ENCODE measurements at regions not wholly inside any gene's neighbourhood (a gene's known extent, or its start where the extent isn't known, plus 50 kb on each side); places are given as distances from the start of the nearest gene placed in this dataset.
"Not testable (repeated sequence)": the region's sequence is repeated elsewhere in the genome, so short reads cannot be mapped to it uniquely, and the experiment has no call there.

- DNase-seq (ENCODE audit: insufficient read length, low spot score) (peak; percentile 20), FAIRE-seq (peak; percentile 26)
Measured at GRCh38 chr6:15936503-15936902, 192.4 kb upstream of the MYLIP start.

- DNase-seq (ENCODE audit: insufficient read length, low spot score) (no peak), FAIRE-seq (no peak)
Measured at GRCh38 chr6:15935661-15936060, 193.2 kb upstream of the MYLIP start.

- not testable (repeated sequence) for FAIRE-seq; DNase-seq (ENCODE audit: insufficient read length, low spot score)
Measured at GRCh38 chr6:15931697-15932096, 197.2 kb upstream of the MYLIP start.

- FAIRE-seq: no peak
Measured at GRCh38 chr6:15930207-15930606, 198.7 kb upstream of the MYLIP start.

GRCh38 chr6:15929685-15930084 lies 199.2 kb upstream of the MYLIP start:
- FAIRE-seq (no peak), DNase-seq (ENCODE audit: insufficient read length, low spot score) (no peak)

More at GRCh38 chr6:15930207-15930606, 198.7 kb upstream of the MYLIP start:
- no peak for DNase-seq (ENCODE audit: insufficient read length, low spot score)

- no peak for FAIRE-seq
- no peak for DNase-seq (ENCODE audit: insufficient read length, low spot score)
Measured at GRCh38 chr6:15927531-15928225, 201.2 kb upstream of the MYLIP start.

- DNase-seq (ENCODE audit: insufficient read length, low spot score) (no peak), FAIRE-seq (no peak)
Measured at GRCh38 chr6:15926256-15926655, 202.6 kb upstream of the MYLIP start.

- FAIRE-seq (no peak), DNase-seq (ENCODE audit: insufficient read length, low spot score) (no peak)
Measured at GRCh38 chr6:15924893-15925292, 204.0 kb upstream of the MYLIP start.

- no peak for DNase-seq (ENCODE audit: insufficient read length, low spot score)
- no peak for FAIRE-seq
Measured at GRCh38 chr6:15922510-15923250, 206.2 kb upstream of the MYLIP start.

GRCh38 chr6:15921243-15921642 lies 207.6 kb upstream of the MYLIP start:
- FAIRE-seq (peak; percentile 18), DNase-seq (ENCODE audit: insufficient read length, low spot score) (no peak)

- FAIRE-seq (no peak), DNase-seq (ENCODE audit: insufficient read length, low spot score) (no peak)
Measured at GRCh38 chr6:15916581-15916980, 212.3 kb upstream of the MYLIP start.

- no peak for FAIRE-seq
- no peak for DNase-seq (ENCODE audit: insufficient read length, low spot score)
Measured at GRCh38 chr6:15915508-15916178, 213.2 kb upstream of the MYLIP start.

GRCh38 chr6:15914553-15914952 lies 214.3 kb upstream of the MYLIP start:
- FAIRE-seq (no peak), DNase-seq (ENCODE audit: insufficient read length, low spot score) (no peak)

GRCh38 chr6:15913573-15913972 lies 215.3 kb upstream of the MYLIP start:
- FAIRE-seq (no peak), DNase-seq (ENCODE audit: insufficient read length, low spot score) (no peak)

- DNase-seq (ENCODE audit: insufficient read length, low spot score) (no peak), FAIRE-seq (no peak)
Measured at GRCh38 chr6:15912505-15913400, 216.1 kb upstream of the MYLIP start.

- DNase-seq (ENCODE audit: insufficient read length, low spot score): no peak
Measured at GRCh38 chr6:15911753-15912504, 217.0 kb upstream of the MYLIP start.

GRCh38 chr6:15909290-15910070 lies 219.4 kb upstream of the MYLIP start:
- DNase-seq (ENCODE audit: insufficient read length, low spot score) (no peak), FAIRE-seq (no peak)

More at GRCh38 chr6:15911753-15912504, 217.0 kb upstream of the MYLIP start:
- FAIRE-seq: no peak

- no peak for FAIRE-seq
Measured at GRCh38 chr6:15908871-15909270, 220.0 kb upstream of the MYLIP start.

GRCh38 chr6:15907914-15908518 lies 220.9 kb upstream of the MYLIP start:
- DNase-seq (ENCODE audit: insufficient read length, low spot score): no peak
- no peak for FAIRE-seq

More at GRCh38 chr6:15908871-15909270, 220.0 kb upstream of the MYLIP start:
- no peak for DNase-seq (ENCODE audit: insufficient read length, low spot score)
